GM12878 (cell line): ENCODE measurements at regions not wholly inside any gene's neighbourhood (a gene's known extent, or its start where the extent isn't known, plus 50 kb on each side); places are given as distances from the start of the nearest gene placed in this dataset.

Experiments
- ATAC-seq: fragments of 200-7000 bp; cut with Tn5 transposase; 3 replicates; pipeline ENCODE4 v1.9.1; 2020; ENCODE audit warnings: mild to moderate bottlenecking, moderate library complexity
- BruUV-seq: library from RNA; stranded (reverse); fragments of 400-500 nt; replicated peaks from 2 replicates; lab custom pipeline; 2021; lab: Mats Ljungman, UMichigan
- CTCF ChIA-PET: fragments of 300-600 bp; sonication (Branson Sonifier 250); formaldehyde crosslinking; extraction: SDS; loops from one replicate; lab custom pipeline; 2021; ENCODE audit warnings: inconsistent platforms; lab: Yijun Ruan, JAX
- POLR2A ChIA-PET: fragments of 350-600 bp; formaldehyde crosslinking; extraction: SDS; loops from one replicate; lab custom pipeline; 2021; ENCODE audit warnings: inconsistent platforms; lab: Charles Lee
- RAD21 ChIA-PET: fragments of 300-600 bp; sonication (Branson Sonifier 250); formaldehyde crosslinking; loops from one replicate; lab custom pipeline; 2023; ENCODE audit warnings: antibody characterized with exemption; ENCODE audit not compliant: unreplicated experiment; lab: Charles Lee
- SMC1A ChIA-PET: fragments of 300-600 bp; sonication (Branson Sonifier 250); formaldehyde crosslinking; loops from one replicate; lab custom pipeline; 2023; ENCODE audit not compliant: unreplicated experiment, uncharacterized antibody; lab: Charles Lee
- DNase-seq: peaks from one replicate; pipeline ENCODE4 v3.0.0-alpha.2; 2011; ENCODE audit warnings: low read depth, low spot score
- FAIRE-seq: peaks from 3 replicates; lab custom pipeline; 2011; peaks lifted over from hg19 to GRCh38; lab: Jason Lieb, UNC
- H2AFZ ChIP-seq: 2 replicates; pipeline ENCODE4 v1.6.0; 2011; ENCODE audit warnings: low read depth, low read length, control low read depth; ENCODE audit not compliant: control insufficient read depth
- H3K27ac ChIP-seq: 2 replicates; pipeline ENCODE4 v1.5.1; 2011; ENCODE audit warnings: control low read depth; ENCODE audit not compliant: control insufficient read depth, insufficient read depth
- H3K27me3 ChIP-seq, 2 experiments: replicated peaks in 1 of 2; 2 replicates each; pipeline versions ENCODE4 v1.6.0 to v1.6.1; 2011; ENCODE audit warnings: low read length in 1 of 2; ENCODE audit not compliant: control insufficient read depth in 2 of 2, insufficient read depth in 2 of 2
- H3K36me3 ChIP-seq, 2 experiments: 2 replicates each; pipeline ENCODE4 v1.5.1; 2011; ENCODE audit warnings: low read length in 1 of 2; ENCODE audit not compliant: control insufficient read depth in 2 of 2, insufficient read depth in 2 of 2
- H3K4me1 ChIP-seq: 2 replicates; pipeline ENCODE4 v1.6.1; 2011; ENCODE audit warnings: mild to moderate bottlenecking, low read length, moderate library complexity, mixed read lengths; ENCODE audit not compliant: control insufficient read depth, insufficient read depth
- H3K4me2 ChIP-seq: 2 replicates; pipeline ENCODE4 v1.6.0; 2011; ENCODE audit warnings: control low read depth; ENCODE audit not compliant: control insufficient read depth, insufficient read depth
- H3K4me3 ChIP-seq: fragments of 200-600 bp; sonication (generic); 2 replicates; pipeline ENCODE4 v1.5.1; 2016
- H3K79me2 ChIP-seq: 2 replicates; pipeline ENCODE4 v1.6.0; 2011; ENCODE audit warnings: low read length; ENCODE audit not compliant: control insufficient read depth, insufficient read depth
- H3K9ac ChIP-seq: 2 replicates; pipeline ENCODE4 v1.8.0; 2011; ENCODE audit warnings: low read length, control low read depth, mixed read lengths; ENCODE audit not compliant: control insufficient read depth, insufficient read depth
- H3K9me3 ChIP-seq: replicated peaks from 3 replicates; pipeline ENCODE4 v1.5.1; 2011; ENCODE audit warnings: mild to moderate bottlenecking, low read length; ENCODE audit not compliant: control insufficient read depth, insufficient read depth
- H4K20me1 ChIP-seq: 2 replicates; pipeline ENCODE4 v1.6.0; 2011; ENCODE audit not compliant: control insufficient read depth, insufficient read depth
- ASH2L ChIP-seq: fragments of 300-600, 200-600 bp; sonication (generic); IDR thresholded peaks from 2 replicates; pipeline ENCODE4 v1.6.1; 2017; ENCODE audit warnings: low read depth, mild to moderate bottlenecking, borderline replicate concordance
- CEBPB ChIP-seq, 2 experiments: fragments of 150-350 bp in 1 of 2; IDR thresholded peaks; 2 replicates each; pipeline ENCODE4 v1.6.1; 2012 to 2014; ENCODE audit warnings: low read depth in 2 of 2, low read length in 2 of 2, borderline replicate concordance in 1 of 2, inconsistent platforms in 1 of 2
- DPF2 ChIP-seq: fragments of 450-650 bp; IDR thresholded peaks from 2 replicates; pipeline ENCODE4 v1.6.1; 2017; ENCODE audit warnings: mild to moderate bottlenecking
- HDGF ChIP-seq: fragments of 450-650 bp; IDR thresholded peaks from 2 replicates; pipeline ENCODE4 v1.6.1; 2016; ENCODE audit warnings: antibody characterized with exemption
- KAT2A ChIP-seq: conservative IDR thresholded peaks from 2 replicates; pipeline ENCODE4 v1.6.1; 2011; ENCODE audit warnings: low read depth, low read length; ENCODE audit not compliant: control insufficient read depth
- KDM1A ChIP-seq: fragments of 200-600 bp; sonication (generic); IDR thresholded peaks from 2 replicates; pipeline ENCODE4 v1.6.1; 2016; ENCODE audit warnings: borderline replicate concordance
- NRF1 ChIP-seq: conservative IDR thresholded peaks from 2 replicates; pipeline ENCODE4 v1.6.1; 2011; ENCODE audit warnings: mild to moderate bottlenecking, low read depth, low read length, improper control_type of control experiment
- WGBS: methylation state at CpG from one replicate; pipeline ENCODE4 v1.1.6; 2016; ENCODE audit warnings: low lambda C conversion rate; ENCODE audit not compliant: insufficient replicate concordance, insufficient coverage; ENCODE audit errors: missing lambda C conversion rate; 5-methylcytosine and 5-hydroxymethylcytosine counted together
- in situ Hi-C: fragments of 300-500 bp; cut with MboI; formaldehyde crosslinking; loops from 9 replicates; pipeline ENCODE4 v1.14.3; 2018; ENCODE audit warnings: mixed read lengths
- intact Hi-C: fragments of 100-400 bp; cut with micrococcal nuclease; formaldehyde crosslinking; loops from one replicate; pipeline ENCODE4 v1.14.2; 2022; ENCODE audit not compliant: unreplicated experiment

DNA sequence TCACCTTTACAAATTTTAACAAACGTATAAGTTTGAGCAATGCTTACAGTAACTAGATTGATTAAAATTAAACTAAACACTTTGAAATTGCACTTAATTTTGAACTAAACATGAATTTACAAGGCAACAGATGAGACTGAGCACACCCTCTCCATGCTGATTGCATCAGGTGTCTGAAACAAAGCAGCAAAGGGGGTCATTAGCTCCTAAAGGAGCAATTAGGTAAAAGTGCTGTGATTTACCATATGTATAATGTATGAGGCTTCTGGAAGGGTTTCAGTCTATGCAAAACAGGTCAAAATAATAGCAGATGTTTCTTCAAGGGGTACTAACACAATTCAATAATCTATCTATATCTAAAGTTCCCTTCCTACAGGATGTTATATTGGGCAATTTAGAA is 98.8 kb upstream of the LMNTD1 start:
- H4K20me1 ChIP-seq, result no peaks in the 10 kb centered on the region
- no peak for ATAC-seq
- DNase-seq, result no peak
- WGBS, result 0% methylated on average over 1 of the region's 1 CpG
- no TSS peak for BruUV-seq
- ChIA-PET RAD21 (no interaction called here), SMC1A (no interaction called here), POLR2A (no interaction called here), CTCF (no interaction called here)
- FAIRE-seq, result no peak
- no peaks in the 10 kb centered on the region for H3K4me1 ChIP-seq
- H3K4me2 ChIP-seq, result no peak overlapping the region
- in situ Hi-C loops (no loop called here), intact Hi-C loops (no loop called here)
- H3K27ac ChIP-seq, result no peak overlapping the region
- no peak for TF ChIP-seq HDGF
- no peak for TF ChIP-seq NRF1
- TF ChIP-seq KDM1A, result no peak
- H3K79me2 ChIP-seq, result no peaks in the 10 kb centered on the region
- no peak overlapping the region for H2AFZ ChIP-seq
- H3K36me3 ChIP-seq, result no peaks in the 10 kb centered on the region
- H3K9me3 ChIP-seq, result no peaks in the 10 kb centered on the region
- peaks cover 0 to 3% of the 10 kb centered on the region in 2 experiments; a peak in 1 of 4 replicates for H3K27me3 ChIP-seq
- H3K9ac ChIP-seq, result no peak overlapping the region
- H3K4me3 ChIP-seq, result no peak overlapping the region

DNA sequence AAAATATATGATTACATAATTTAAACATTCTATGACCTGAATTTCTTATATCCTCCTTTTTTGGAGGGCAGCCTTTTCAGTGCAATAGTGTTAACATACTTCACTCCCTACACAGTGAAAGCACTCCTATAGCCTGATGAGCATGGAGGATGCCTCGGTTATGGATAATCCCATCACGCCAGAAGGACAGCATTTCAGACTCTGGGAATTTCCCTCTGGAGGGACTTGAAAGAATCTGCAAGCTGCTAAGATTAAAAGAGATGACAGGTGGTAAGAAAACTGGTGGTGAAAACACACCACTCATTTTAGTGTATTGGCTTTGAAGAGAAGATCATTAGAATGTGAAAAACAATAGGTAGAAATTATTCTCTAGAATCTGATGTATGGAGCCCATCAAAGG is 99.3 kb upstream of the LMNTD1 start:
- in situ Hi-C loops, result no loop called here
- FAIRE-seq (no peak), DNase-seq (no peak), ATAC-seq (no peak)
- BruUV-seq, result no TSS peak
- no peak overlapping the region for H2AFZ ChIP-seq
- no peaks in the 10 kb centered on the region for H3K79me2 ChIP-seq
- no peaks in the 10 kb centered on the region for H3K9me3 ChIP-seq
- H3K4me2 ChIP-seq, result no peak overlapping the region
- H3K9ac ChIP-seq, result no peak overlapping the region
- peaks cover 0 to 3% of the 10 kb centered on the region in 2 experiments; a peak in 1 of 4 replicates for H3K27me3 ChIP-seq
- intact Hi-C loops, result no loop called here
- H3K4me3 ChIP-seq, result no peak overlapping the region
- SMC1A ChIA-PET, result no interaction called here
- H3K4me1 ChIP-seq, result no peaks in the 10 kb centered on the region
- RAD21 ChIA-PET, result no interaction called here
- POLR2A ChIA-PET, result no interaction called here
- no peaks in the 10 kb centered on the region for H4K20me1 ChIP-seq
- no peaks in the 10 kb centered on the region for H3K36me3 ChIP-seq
- CTCF ChIA-PET, result no interaction called here
- WGBS, result 0% methylated on average over 2 of the region's 2 CpGs
- no peak for TF ChIP-seq CEBPB (IDR thresholded peaks at IDR 0.05; ENCODE audit: borderline replicate concordance in 1 of 2, low read depth in 2 of 2, low read length in 2 of 2)
- no peak for TF ChIP-seq ASH2L
- TF ChIP-seq DPF2, result no peak
- no peak for TF ChIP-seq KAT2A
- H3K27ac ChIP-seq, result no peak overlapping the region
